H9 (cell line): ENCODE measurements at regions not wholly inside any gene's neighbourhood (a gene's known extent, or its start where the extent isn't known, plus 50 kb on each side); places are given as distances from the start of the nearest gene placed in this dataset.

ENCODE experiments used
- DNase-seq: peaks from one replicate; pipeline ENCODE4 v3.0.0-alpha.2; 2017
- H2AFZ ChIP-seq: one replicate; pipeline ENCODE4 v1.6.1; 2013; ENCODE audit warnings: mild to moderate bottlenecking, low read length, control low read depth, moderate library complexity
- H2AK5ac ChIP-seq: 2 replicates; pipeline ENCODE4 v1.6.1; 2013; ENCODE audit warnings: low read length, control low read depth, mixed read lengths; ENCODE audit not compliant: insufficient read length
- H2BK120ac ChIP-seq: one replicate; pipeline ENCODE4 v1.6.1; 2013; ENCODE audit warnings: low read depth, mild to moderate bottlenecking, low read length, control low read depth, inconsistent platforms; ENCODE audit not compliant: poor library complexity, severe bottlenecking
- H2BK12ac ChIP-seq: 2 replicates; pipeline ENCODE4 v1.6.1; 2013; ENCODE audit warnings: low read length, control low read depth, mixed read lengths, low read depth; ENCODE audit not compliant: insufficient read length
- H2BK15ac ChIP-seq: 2 replicates; pipeline ENCODE4 v1.6.1; 2013; ENCODE audit warnings: low read depth, low read length, control low read depth
- H2BK20ac ChIP-seq: one replicate; pipeline ENCODE4 v1.6.1; 2013; ENCODE audit warnings: low read depth, mild to moderate bottlenecking, low read length, control low read depth, inconsistent platforms; ENCODE audit not compliant: poor library complexity, severe bottlenecking
- H2BK5ac ChIP-seq: 2 replicates; pipeline ENCODE4 v1.6.1; 2013; ENCODE audit warnings: low read length, control low read depth, mixed read lengths; ENCODE audit not compliant: insufficient read length
- H3K14ac ChIP-seq: 2 replicates; pipeline ENCODE4 v1.6.1; 2013; ENCODE audit warnings: low read length, control low read depth; ENCODE audit not compliant: insufficient read depth
- H3K18ac ChIP-seq: 2 replicates; pipeline ENCODE4 v1.6.1; 2013; ENCODE audit warnings: low read depth, mild to moderate bottlenecking, mixed read lengths, low read length, control low read depth; ENCODE audit not compliant: insufficient read length
- H3K23ac ChIP-seq: 2 replicates; pipeline ENCODE4 v1.6.1; 2013; ENCODE audit warnings: low read length, control low read depth, mixed read lengths, low read depth; ENCODE audit not compliant: insufficient read length
- H3K23me2 ChIP-seq: 2 replicates; pipeline ENCODE4 v1.6.1; 2013; ENCODE audit warnings: low read depth, mild to moderate bottlenecking, mixed read lengths, low read length, control low read depth; ENCODE audit not compliant: insufficient read length, poor library complexity, severe bottlenecking
- H3K27ac ChIP-seq: 2 replicates; pipeline ENCODE4 v1.5.1; 2013; ENCODE audit warnings: low read length, control low read depth, mixed read lengths, low read depth; ENCODE audit not compliant: insufficient read length
- H3K27me3 ChIP-seq: 2 replicates; pipeline ENCODE4 v1.6.1; 2013; ENCODE audit warnings: low read length, control low read depth, inconsistent platforms; ENCODE audit not compliant: insufficient read depth
- H3K4ac ChIP-seq: 2 replicates; pipeline ENCODE4 v1.6.1; 2013; ENCODE audit warnings: low read depth, mild to moderate bottlenecking, control low read depth, inconsistent platforms, low read length, moderate library complexity
- H3K4me1 ChIP-seq: 2 replicates; pipeline ENCODE4 v1.6.1; 2013; ENCODE audit warnings: low read length, control low read depth, inconsistent platforms; ENCODE audit not compliant: insufficient read depth
- H3K4me2 ChIP-seq: 2 replicates; pipeline ENCODE4 v1.6.1; 2013; ENCODE audit warnings: low read length, control low read depth, mixed read lengths; ENCODE audit not compliant: insufficient read length, insufficient read depth
- H3K56ac ChIP-seq: 2 replicates; pipeline ENCODE4 v1.6.1; 2013; ENCODE audit warnings: low read depth, mild to moderate bottlenecking, mixed read lengths, low read length, control low read depth; ENCODE audit not compliant: insufficient read length
- H3K79me1 ChIP-seq: 2 replicates; pipeline ENCODE4 v1.6.1; 2013; ENCODE audit warnings: low read depth, mild to moderate bottlenecking, moderate library complexity, low read length, control low read depth, inconsistent platforms; ENCODE audit not compliant: insufficient read depth, poor library complexity, severe bottlenecking
- H3K79me2 ChIP-seq: 2 replicates; pipeline ENCODE4 v1.6.1; 2013; ENCODE audit warnings: low read length, control low read depth, inconsistent platforms; ENCODE audit not compliant: insufficient read depth
- H3K9ac ChIP-seq: 2 replicates; pipeline ENCODE4 v1.6.1; 2013; ENCODE audit warnings: low read length, control low read depth, mixed read lengths; ENCODE audit not compliant: insufficient read length; ENCODE audit errors: extremely low read depth
- H3K9me3 ChIP-seq: one replicate; pipeline ENCODE4 v1.6.1; 2013; ENCODE audit warnings: low read depth, low read length, inconsistent platforms; ENCODE audit not compliant: control insufficient read depth
- H3T11ph ChIP-seq: one replicate; pipeline ENCODE4 v1.6.1; 2013; ENCODE audit warnings: mild to moderate bottlenecking, low read length, control low read depth, inconsistent platforms
- H4K20me1 ChIP-seq: one replicate; pipeline ENCODE4 v1.6.1; 2013; ENCODE audit not compliant: control insufficient read depth, insufficient read length, insufficient read depth
- H4K5ac ChIP-seq: 2 replicates; pipeline ENCODE4 v1.6.1; 2013; ENCODE audit warnings: low read depth, mild to moderate bottlenecking, mixed read lengths, low read length, control low read depth; ENCODE audit not compliant: insufficient read length
- H4K8ac ChIP-seq: replicated peaks from 2 replicates; pipeline ENCODE4 v1.6.1; 2013; ENCODE audit warnings: low read length, control low read depth, mixed read lengths, low read depth; ENCODE audit not compliant: insufficient read length
- H4K91ac ChIP-seq: 2 replicates; pipeline ENCODE4 v1.6.1; 2013; ENCODE audit warnings: low read depth, mild to moderate bottlenecking, moderate library complexity, mixed read lengths, low read length, control low read depth; ENCODE audit not compliant: insufficient read length
- H3K27ac Mint-ChIP-seq, 3 experiments: 2 replicates in 2 of 3; 3 replicates in 1 of 3; pipeline ENCODE4 v1.8.0; 2020 to 2021; ENCODE audit warnings: mixed read lengths in 3 of 3, mild to moderate bottlenecking in 1 of 3, moderate library complexity in 1 of 3
- H3K27me3 Mint-ChIP-seq: 2 replicates; pipeline ENCODE4 v1.8.0; 2021; ENCODE audit warnings: low read depth, mild to moderate bottlenecking, moderate library complexity, mixed read lengths
- H3K36me3 Mint-ChIP-seq, 3 experiments: 2 replicates in 2 of 3; 3 replicates in 1 of 3; pipeline ENCODE4 v1.8.0; 2020 to 2021; ENCODE audit warnings: low read depth in 3 of 3, mixed read lengths in 3 of 3; ENCODE audit not compliant: insufficient read depth in 1 of 3
- H3K4me1 Mint-ChIP-seq, 2 experiments: 2 replicates each; pipeline ENCODE4 v1.8.0; 2020; ENCODE audit warnings: mixed read lengths in 2 of 2
- H3K4me3 Mint-ChIP-seq, 2 experiments: 2 replicates in 1 of 2; 3 replicates in 1 of 2; pipeline ENCODE4 v1.8.0; 2020 to 2021; ENCODE audit warnings: mild to moderate bottlenecking in 2 of 2, mixed read lengths in 2 of 2, moderate library complexity in 1 of 2
- H3K9me3 Mint-ChIP-seq, 2 experiments: 2 replicates in 1 of 2; 3 replicates in 1 of 2; pipeline ENCODE4 v1.8.0; 2020; ENCODE audit warnings: mild to moderate bottlenecking in 2 of 2, mixed read lengths in 2 of 2, moderate library complexity in 1 of 2
- CTCF ChIP-seq: fragments of 200-600 bp; sonication (generic); conservative IDR thresholded peaks from 3 replicates; pipeline ENCODE4 v1.8.0; 2021; ENCODE audit warnings: antibody characterized with exemption, mild to moderate bottlenecking
- WGBS: extraction: QIAGEN DNeasy Blood & Tissue Kit; methylation state at CpG from one replicate; pipeline ENCODE4 v1.1.7; 2013; ENCODE audit warnings: missing lambda C conversion rate, low lambda C conversion rate, mixed read lengths; ENCODE audit not compliant: insufficient read length; ENCODE audit errors: extremely low coverage; 5-methylcytosine and 5-hydroxymethylcytosine counted together

- Histone ChIP-seq H2BK12ac (no peak overlapping the region), H2BK20ac (no peak overlapping the region), H3K4me1 (peaks cover 2% of the 10 kb centered on the region; the same call in 1 of the 2 replicates), H3K27ac (no peak overlapping the region), H3K4me2 (no peak overlapping the region), H3K79me1 (no peaks in the 10 kb centered on the region), H3K9ac (no peak overlapping the region), H4K5ac (no peak overlapping the region), H4K8ac (no peak overlapping the region), H3K4ac (no peak overlapping the region), H2BK120ac (no peak overlapping the region), H3K23ac (no peak overlapping the region), H4K20me1 (no peaks in the 10 kb centered on the region), H3K56ac (no peak overlapping the region), H2AFZ (no peak overlapping the region), H3K14ac (no peak overlapping the region), H3K79me2 (no peaks in the 10 kb centered on the region), H3K18ac (no peak overlapping the region), H2BK15ac (no peak overlapping the region), H3K9me3 (no peaks in the 10 kb centered on the region), H2BK5ac (no peak overlapping the region), H3K23me2 (no peaks in the 10 kb centered on the region), H3K27me3 (no peaks in the 10 kb centered on the region), H2AK5ac (no peak overlapping the region), H3T11ph (no peak overlapping the region), H4K91ac (no peak overlapping the region)
- Mint-ChIP-seq H3K4me3 (no peak overlapping the region), H3K27ac (no peak overlapping the region; a peak in 1 of 7 replicates), H3K9me3 (no peaks in the 10 kb centered on the region), H3K36me3 (no peaks in the 10 kb centered on the region), H3K27me3 (no peaks in the 10 kb centered on the region), H3K4me1 (peaks cover 4 to 8% of the 10 kb centered on the region in 2 experiments; a peak in 2 of 4 replicates)
- no CpG with 5 or more reads among the region's 2 CpGs for WGBS
- TF ChIP-seq CTCF = no peak
- no peak for DNase-seq
Measured at GRCh38 chr4:107453987-107454386, 266.0 kb downstream of the PAPSS1 start.
